Amygdala (tissue), 56 donors: ENCODE measurements at regions not wholly inside any gene's neighbourhood (a gene's known extent, or its start where the extent isn't known, plus 50 kb on each side); places are given as distances from the start of the nearest gene placed in this dataset.
A peak's percentile ranks its signal among the peaks of the same experiment; 100 is the strongest.

ENCODE experiments used
- DNase-seq, 56 donors: peaks; one replicate each; lab custom pipeline; 2025; lab: John Stamatoyannopoulos, UW

GRCh38 chr15:61640756-61641155, 411.7 kb upstream of the RORA start:
- DNase-seq: no peak

GRCh38 chr15:61639491-61639890, 410.4 kb upstream of the RORA start:
- no peak for DNase-seq

DNA sequence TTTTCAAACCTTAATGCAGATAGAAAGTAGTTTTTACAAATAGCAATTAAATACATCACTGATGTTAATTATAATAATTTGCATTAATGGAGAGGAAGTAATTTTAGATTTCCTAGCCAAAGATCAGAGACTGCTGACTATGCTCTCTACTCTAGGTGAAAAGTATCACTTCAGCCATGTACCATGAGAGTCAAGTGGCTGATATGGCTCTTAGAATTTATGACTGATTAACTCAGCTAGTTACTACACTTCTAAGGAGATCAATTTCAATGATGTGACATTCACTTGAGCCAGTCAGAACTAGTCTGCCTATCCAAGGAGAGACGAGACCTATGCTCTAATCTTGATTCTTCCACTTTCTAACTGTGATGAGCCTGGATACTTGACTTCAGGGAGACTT, 405.7 kb upstream of the RORA start:
- DNase-seq: no peak

GRCh38 chr15:61633951-61634350, 404.8 kb upstream of the RORA start:
- DNase-seq: no peak

- DNase-seq: no peak
Observed at GRCh38 chr15:61629269-61629668, 400.2 kb upstream of the RORA start.

GRCh38 chr15:61624950-61625349, 395.8 kb upstream of the RORA start:
- no peak for DNase-seq

- no peak for DNase-seq
Observed at GRCh38 chr15:61623746-61624145, 394.6 kb upstream of the RORA start.

GRCh38 chr15:61621865-61622264, 392.8 kb upstream of the RORA start:
- no peak for DNase-seq

GRCh38 chr15:61621146-61621545, 392.0 kb upstream of the RORA start:
- peak in 4 of 56 donors; percentile 5 to 23 (median 14) for DNase-seq

DNA sequence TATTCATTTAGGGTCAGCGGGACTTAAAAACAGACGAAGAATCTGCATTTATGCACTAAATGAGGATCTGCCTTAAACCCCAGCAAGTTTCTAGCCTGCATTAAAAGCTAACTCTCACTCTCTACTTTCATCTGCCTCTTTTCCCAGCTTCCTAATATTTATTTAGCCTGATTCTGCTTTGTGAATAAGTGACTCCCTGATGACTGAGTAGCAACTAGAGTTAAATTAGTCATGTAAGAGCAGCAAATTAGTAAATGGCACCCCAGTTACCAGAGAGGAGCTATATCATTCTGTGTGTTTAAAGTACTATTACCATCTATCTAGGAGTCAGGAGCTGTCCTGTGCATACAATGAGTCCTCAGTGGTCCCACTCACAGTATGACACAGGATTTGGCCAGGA, 391.0 kb upstream of the RORA start:
- DNase-seq: no peak

- DNase-seq: no peak
Observed at GRCh38 chr15:61613729-61614128, 384.6 kb upstream of the RORA start.

- DNase-seq: no peak
Observed at GRCh38 chr15:61613138-61613537, 384.0 kb upstream of the RORA start.

DNA sequence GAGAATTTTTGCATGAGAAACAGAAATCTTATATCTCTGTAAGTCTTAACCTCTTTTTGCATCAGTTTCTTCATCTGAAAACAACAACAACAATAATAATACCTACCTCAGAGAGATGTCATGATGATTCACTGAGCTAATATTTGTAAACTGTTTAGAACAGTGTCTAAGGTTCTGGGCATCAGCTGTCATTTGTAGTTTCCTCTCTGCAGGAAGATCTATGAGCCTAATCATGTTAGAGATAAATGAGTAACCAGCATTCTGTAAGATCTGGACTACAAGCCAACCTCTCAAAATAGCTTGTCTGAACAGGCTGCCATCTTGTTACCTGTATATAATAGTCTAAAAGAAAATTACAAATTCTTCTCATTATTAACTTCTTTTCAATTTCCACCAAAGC, 383.0 kb upstream of the RORA start:
- no peak for DNase-seq

DNA sequence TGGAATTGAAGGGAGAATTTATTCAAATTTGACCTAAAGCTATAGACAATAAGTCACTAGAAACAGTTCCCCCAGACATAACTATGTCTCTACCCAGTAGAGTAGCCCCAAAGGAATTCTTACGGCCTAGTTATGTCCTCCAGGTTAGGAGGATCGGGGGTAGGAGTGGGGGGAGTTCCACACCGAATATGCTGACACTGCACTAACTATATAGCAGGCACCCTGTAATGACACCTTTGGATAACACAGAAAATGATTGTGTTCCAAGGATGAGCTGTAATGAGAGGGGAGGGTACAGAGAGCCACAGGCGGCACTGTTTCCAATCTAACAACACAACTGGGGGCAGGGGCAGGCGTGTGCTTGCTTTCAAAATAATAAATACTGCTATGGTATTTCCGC, 376.2 kb upstream of the RORA start:
- no peak for DNase-seq

DNA sequence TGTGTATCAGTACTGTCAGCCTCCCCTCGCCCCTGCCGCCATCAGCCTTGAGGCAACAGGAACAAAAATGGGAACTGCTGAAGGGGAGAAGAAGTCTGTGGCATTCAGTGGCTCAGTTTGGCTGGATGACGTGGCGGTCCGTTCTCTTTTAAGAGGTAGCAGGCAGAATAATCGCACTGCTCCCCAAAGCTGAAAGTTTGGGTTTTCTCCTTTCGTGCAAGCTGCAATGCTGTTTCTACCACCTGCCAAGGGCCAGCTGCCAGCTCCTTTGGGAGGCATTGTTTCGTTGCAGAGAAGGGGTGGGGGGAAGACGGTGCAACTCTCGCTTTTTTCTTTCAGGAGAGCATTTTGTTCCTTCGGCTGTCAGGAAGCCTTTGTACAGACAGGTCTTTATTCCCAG, 369.6 kb upstream of the RORA start:
- peak in 3 of 56 donors; percentile 2 to 14 (median 6) for DNase-seq

- DNase-seq: no peak
Observed at GRCh38 chr15:61584410-61584809, 355.3 kb upstream of the RORA start.

GRCh38 chr15:61582092-61582491, 353.0 kb upstream of the RORA start:
- DNase-seq: no peak

- DNase-seq: no peak
Observed at GRCh38 chr15:61575597-61575996, 346.5 kb upstream of the RORA start.

DNA sequence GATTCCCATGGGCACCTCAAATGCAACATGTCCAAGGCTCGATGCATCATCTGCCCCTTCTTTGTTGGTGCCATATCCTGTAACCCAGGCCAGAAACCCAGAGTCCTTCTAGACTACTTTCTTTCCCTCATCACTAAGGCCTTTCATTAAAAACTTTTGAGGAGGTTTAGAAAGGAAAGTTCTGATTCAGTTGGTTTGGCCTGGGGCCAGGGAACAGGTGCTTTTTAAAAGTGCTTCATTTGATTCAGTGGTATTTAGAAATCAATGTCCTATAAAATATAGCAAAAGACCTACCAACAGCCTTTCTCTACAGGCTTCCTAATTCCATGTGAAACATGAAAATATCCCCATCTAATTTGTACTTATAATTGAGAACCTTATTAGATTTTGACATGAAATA, 341.9 kb upstream of the RORA start:
- no peak for DNase-seq

- DNase-seq: no peak
Observed at GRCh38 chr15:61564785-61565184, 335.7 kb upstream of the RORA start.

DNA sequence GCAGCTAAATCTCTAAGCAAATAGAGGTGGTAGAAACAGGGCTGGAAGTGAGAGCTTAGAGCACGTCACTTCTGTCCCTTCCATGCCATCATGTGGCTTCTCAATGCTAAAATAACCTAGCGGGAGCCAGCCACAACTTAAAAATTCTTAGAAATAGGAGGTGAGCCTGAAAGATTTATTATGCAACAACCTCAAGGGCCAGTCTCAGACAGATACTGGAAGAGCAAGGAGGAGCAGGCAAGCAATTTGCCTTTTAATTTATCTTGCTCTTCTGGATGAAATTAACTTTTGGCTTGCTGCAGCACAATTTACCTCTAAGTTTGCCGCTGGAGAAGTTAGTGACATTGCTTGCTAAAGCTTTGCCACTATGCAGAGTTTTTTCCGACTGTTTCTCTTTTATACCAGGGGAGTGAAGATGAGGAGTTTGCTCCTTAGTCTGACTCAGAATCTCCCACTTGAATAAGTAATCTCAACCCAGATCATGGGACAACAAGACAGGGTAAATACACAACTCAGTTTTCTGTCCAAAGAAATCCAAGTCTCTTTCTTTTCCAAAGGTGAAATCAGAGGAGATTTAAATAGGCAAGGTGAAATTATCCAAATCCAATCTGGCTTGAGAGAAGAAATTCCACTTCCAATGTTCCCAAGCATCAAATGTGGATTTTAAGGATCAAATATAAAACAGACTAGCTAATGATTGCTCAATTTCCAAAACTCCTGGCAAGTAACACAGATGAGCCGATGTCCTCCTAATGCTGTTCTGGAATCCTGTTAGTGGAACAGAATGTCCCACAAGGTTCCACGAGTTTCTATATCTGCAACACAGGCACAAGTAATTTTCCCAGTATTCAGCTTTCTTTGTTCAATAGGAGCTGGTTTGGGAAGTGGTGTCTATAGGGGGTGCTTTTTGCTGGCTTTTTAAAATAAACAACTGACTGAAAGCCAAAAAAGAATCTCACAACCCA, 329.4 kb upstream of the RORA start:
- DNase-seq: no peak

DNA sequence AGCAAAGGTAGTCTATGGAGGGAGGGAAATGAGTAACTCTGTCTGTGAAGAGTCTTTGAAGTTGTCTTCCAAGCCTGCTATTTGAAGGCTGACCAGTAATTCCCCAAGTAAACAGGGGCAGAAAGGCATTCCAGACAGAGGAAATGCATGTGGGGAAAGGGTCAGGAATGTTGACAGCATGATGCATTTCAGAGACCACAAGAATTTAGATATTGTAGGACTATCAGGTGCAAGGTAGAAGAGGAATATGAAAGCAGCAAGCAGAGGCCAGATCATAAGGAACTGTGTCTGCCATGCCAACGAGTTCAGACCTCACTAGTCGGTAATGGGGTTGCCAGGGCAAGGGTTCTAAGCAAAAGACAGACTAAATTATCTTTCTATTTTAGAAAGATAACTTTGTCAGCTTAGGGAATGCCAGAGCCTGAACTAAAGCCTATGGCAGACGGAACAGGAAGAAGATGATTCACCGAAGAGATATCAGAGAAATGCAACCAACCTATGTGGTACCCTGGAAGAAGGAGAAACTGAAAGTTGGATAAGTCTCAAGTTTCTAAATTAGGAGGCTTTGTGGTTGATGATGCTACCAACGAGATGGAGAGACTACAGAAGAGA, 327.0 kb upstream of the RORA start:
- DNase-seq: no peak
